ENCODE measurements at regions not wholly inside any gene's neighbourhood (a gene's known extent, or its start where the extent isn't known, plus 50 kb on each side); places are given as distances from the start of the nearest gene placed in this dataset.
"Not testable (repeated sequence)": the region's sequence is repeated elsewhere in the genome, so short reads cannot be mapped to it uniquely, and the experiment has no call there.

GRCh38 chr22:11253000-11253511 lies 4274.9 kb upstream of the OR11H1 start:
- FAIRE-seq: no peak

GRCh38 chr22:11270981-11271380 lies 4257.0 kb upstream of the OR11H1 start:
- H3K4me3 ChIP-seq; in situ Hi-C loops (cut with MboI); CTCF ChIA-PET (ENCODE audit: low intra/inter-chr PET ratio); H3K9me3 ChIP-seq (replicated peaks; ENCODE audit: control insufficient read depth, insufficient read depth, low read depth, low read length); H3K36me3 ChIP-seq (ENCODE audit: control insufficient read depth, insufficient read depth, low read length); POLR2A ChIA-PET; ATAC-seq; H3K4me2 ChIP-seq (ENCODE audit: insufficient read depth, low read length); H2AFZ ChIP-seq (ENCODE audit: low read depth, low read length); H4K20me1 ChIP-seq (replicated peaks; ENCODE audit: control insufficient read depth, insufficient read depth, low read length); intact Hi-C loops (cut with micrococcal nuclease); H3K27ac ChIP-seq (ENCODE audit: extremely low read depth, low read depth, low read length); H3K9ac ChIP-seq (ENCODE audit: insufficient read depth in 1 of 2, low read depth in 2 of 2, low read length in 2 of 2); DNase-seq (ENCODE audit: extremely low read depth in 1 of 4, low spot score in 3 of 4); H3K9me1 ChIP-seq (ENCODE audit: control insufficient read depth, insufficient read depth, low read length); H3K79me2 ChIP-seq (ENCODE audit: control insufficient read depth, insufficient read depth, low read length); FAIRE-seq; BruUV-seq (replicated peaks); H3K27me3 ChIP-seq (ENCODE audit: control insufficient read depth in 2 of 2, insufficient read depth in 2 of 2, low read length in 2 of 2); H3K4me1 ChIP-seq (replicated peaks in 1 of 2; ENCODE audit: control insufficient read depth in 2 of 2, insufficient read depth in 2 of 2, low read length in 2 of 2): not testable (repeated sequence)
- WGBS (ENCODE audit: insufficient coverage, low coverage, missing lambda C conversion rate): 2% methylated on average over 6 of the region's 8 CpGs

More at GRCh38 chr22:11253000-11253511, 4274.9 kb upstream of the OR11H1 start:
- Histone ChIP-seq H3K27me3 (ENCODE audit: control insufficient read depth in 2 of 2, insufficient read depth in 2 of 2, low read length in 2 of 2) (no peaks in the 10 kb centered on the region), H3K9me1 (ENCODE audit: control insufficient read depth, insufficient read depth, low read length) (no peaks in the 10 kb centered on the region), H3K4me1 (replicated peaks in 1 of 2; ENCODE audit: control insufficient read depth in 2 of 2, insufficient read depth in 2 of 2, low read length in 2 of 2) (no peaks in the 10 kb centered on the region), H4K20me1 (replicated peaks; ENCODE audit: control insufficient read depth, insufficient read depth, low read length) (no peaks in the 10 kb centered on the region), H3K4me3 (no peak overlapping the region), H2AFZ (ENCODE audit: low read depth, low read length) (no peak overlapping the region), H3K4me2 (ENCODE audit: insufficient read depth, low read length) (no peak overlapping the region), H3K9me3 (replicated peaks; ENCODE audit: control insufficient read depth, insufficient read depth, low read depth, low read length) (no peaks in the 10 kb centered on the region), H3K27ac (ENCODE audit: extremely low read depth, low read depth, low read length) (no peak overlapping the region), H3K36me3 (ENCODE audit: control insufficient read depth, insufficient read depth, low read length) (no peaks in the 10 kb centered on the region), H3K79me2 (ENCODE audit: control insufficient read depth, insufficient read depth, low read length) (no peaks in the 10 kb centered on the region), H3K9ac (ENCODE audit: insufficient read depth in 1 of 2, low read depth in 2 of 2, low read length in 2 of 2) (no peak overlapping the region)
- ChIA-PET POLR2A (no interaction called here), CTCF (ENCODE audit: low intra/inter-chr PET ratio) (no interaction called here)
- DNase-seq (ENCODE audit: extremely low read depth in 1 of 4, low spot score in 3 of 4) (no peak), ATAC-seq (no peak)
- intact Hi-C loops (cut with micrococcal nuclease): no loop called here
- in situ Hi-C loops (cut with MboI): no loop called here
- no TSS peak for BruUV-seq (replicated peaks)
- TF ChIP-seq, protein P1, sequence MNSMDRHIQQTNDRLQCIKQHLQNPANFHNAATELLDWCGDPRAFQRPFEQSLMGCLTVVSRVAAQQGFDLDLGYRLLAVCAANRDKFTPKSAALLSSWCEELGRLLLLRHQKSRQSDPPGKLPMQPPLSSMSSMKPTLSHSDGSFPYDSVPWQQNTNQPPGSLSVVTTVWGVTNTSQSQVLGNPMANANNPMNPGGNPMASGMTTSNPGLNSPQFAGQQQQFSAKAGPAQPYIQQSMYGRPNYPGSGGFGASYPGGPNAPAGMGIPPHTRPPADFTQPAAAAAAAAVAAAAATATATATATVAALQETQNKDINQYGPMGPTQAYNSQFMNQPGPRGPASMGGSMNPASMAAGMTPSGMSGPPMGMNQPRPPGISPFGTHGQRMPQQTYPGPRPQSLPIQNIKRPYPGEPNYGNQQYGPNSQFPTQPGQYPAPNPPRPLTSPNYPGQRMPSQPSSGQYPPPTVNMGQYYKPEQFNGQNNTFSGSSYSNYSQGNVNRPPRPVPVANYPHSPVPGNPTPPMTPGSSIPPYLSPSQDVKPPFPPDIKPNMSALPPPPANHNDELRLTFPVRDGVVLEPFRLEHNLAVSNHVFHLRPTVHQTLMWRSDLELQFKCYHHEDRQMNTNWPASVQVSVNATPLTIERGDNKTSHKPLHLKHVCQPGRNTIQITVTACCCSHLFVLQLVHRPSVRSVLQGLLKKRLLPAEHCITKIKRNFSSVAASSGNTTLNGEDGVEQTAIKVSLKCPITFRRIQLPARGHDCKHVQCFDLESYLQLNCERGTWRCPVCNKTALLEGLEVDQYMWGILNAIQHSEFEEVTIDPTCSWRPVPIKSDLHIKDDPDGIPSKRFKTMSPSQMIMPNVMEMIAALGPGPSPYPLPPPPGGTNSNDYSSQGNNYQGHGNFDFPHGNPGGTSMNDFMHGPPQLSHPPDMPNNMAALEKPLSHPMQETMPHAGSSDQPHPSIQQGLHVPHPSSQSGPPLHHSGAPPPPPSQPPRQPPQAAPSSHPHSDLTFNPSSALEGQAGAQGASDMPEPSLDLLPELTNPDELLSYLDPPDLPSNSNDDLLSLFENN (IDR thresholded peaks at IDR 0.05; ENCODE audit: low read depth in 2 of 2, low read length in 2 of 2): no peak
- no peak for TF ChIP-seq MAFK (IDR thresholded peaks at IDR 0.05; ENCODE audit: low read length)
- TF ChIP-seq ZNF586 (CRISPR knock-in tag; conservative IDR thresholded peaks at IDR 0.05): no peak
- TF ChIP-seq TFAM (CRISPR knock-in tag; conservative IDR thresholded peaks at IDR 0.05): no peak
- TF ChIP-seq GATAD2A (IDR thresholded peaks at IDR 0.05): no peak
- 6% methylated on average over 7 of the region's 48 CpGs for WGBS (ENCODE audit: insufficient coverage, low coverage, missing lambda C conversion rate)
